Ovary (tissue), 7 donors: ENCODE measurements at regions not wholly inside any gene's neighbourhood (a gene's known extent, or its start where the extent isn't known, plus 50 kb on each side); places are given as distances from the start of the nearest gene placed in this dataset.
"Not testable (repeated sequence)": the region's sequence is repeated elsewhere in the genome, so short reads cannot be mapped to it uniquely, and the experiment has no call there.

Experiments
- DNase-seq, 5 donors: peaks; one replicate each; pipeline ENCODE4 v3.0.0-alpha.2; 2019 to 2020
- H3K27ac ChIP-seq, 2 donors: fragments of 200-600 bp; one replicate each; pipeline versions ENCODE4 v1.5.1 to v1.8.0; 2019 to 2022
- H3K27me3 ChIP-seq: fragments of 200-600 bp; one replicate; pipeline ENCODE4 v1.8.0; 2022
- H3K36me3 ChIP-seq: fragments of 200-600 bp; sonication (generic); one replicate; pipeline ENCODE4 v1.5.1; 2019
- H3K4me1 ChIP-seq: one replicate; pipeline ENCODE4 v1.8.1; 2013; ENCODE audit warnings: mild to moderate bottlenecking, moderate library complexity; ENCODE audit not compliant: insufficient read depth
- H3K4me3 ChIP-seq: fragments of 200-600 bp; sonication (generic); one replicate; pipeline ENCODE4 v1.5.1; 2017
- H3K9me3 ChIP-seq, 2 donors: fragments of 200-600 bp in 1 of 2; sonication (generic) in 1 of 2; one replicate each; pipeline versions ENCODE4 v1.5.1 to v1.8.1; 2013 to 2019; ENCODE audit warnings: mild to moderate bottlenecking in 1 of 2, moderate library complexity in 1 of 2
- CTCF ChIP-seq, 3 donors: fragments of 450-650 bp in 2 of 3; fragments of 200-600 bp in 1 of 3; IDR thresholded peaks; one replicate each; pipeline versions ENCODE4 v1.5.1 to v1.8.0; 2016 to 2022; ENCODE audit warnings: antibody characterized with exemption in 3 of 3, mild to moderate bottlenecking in 1 of 3
- EP300 ChIP-seq: sonication (generic); formaldehyde crosslinking; IDR thresholded peaks from one replicate; pipeline ENCODE4 v1.6.1; 2017; ENCODE audit warnings: antibody characterized with exemption
- POLR2A ChIP-seq: fragments of 450-650 bp; IDR thresholded peaks from one replicate; pipeline ENCODE4 v1.6.1; 2017; ENCODE audit warnings: antibody characterized with exemption, mild to moderate bottlenecking, moderate library complexity
- WGBS, 3 donors: extraction: QIAGEN DNeasy Blood & Tissue Kit in 1 of 3; methylation state at CpG; one replicate each; pipeline versions ENCODE4 v1.1.5 to v1.1.7; 2013 to 2017; 5-methylcytosine and 5-hydroxymethylcytosine counted together
- intact Hi-C, 4 donors: fragments of 100-400 bp; cut with DNase I; formaldehyde crosslinking; loops; one replicate each; pipeline versions ENCODE4 v1.11.0 to v1.15.1; 2022 to 2023
- donor health status: DM: no; HTN: no; CAD: no; lungs with moderate emphysema.
- donor health status: DM: no; HTN: no; CAD: no.
- donor health status: Bipolar disorder and iron deficiency.
- donor health status: DM: no; HTN: no; CAD: no.
- donor health status: DM: yes; HTN: yes; CAD: no.

DNA sequence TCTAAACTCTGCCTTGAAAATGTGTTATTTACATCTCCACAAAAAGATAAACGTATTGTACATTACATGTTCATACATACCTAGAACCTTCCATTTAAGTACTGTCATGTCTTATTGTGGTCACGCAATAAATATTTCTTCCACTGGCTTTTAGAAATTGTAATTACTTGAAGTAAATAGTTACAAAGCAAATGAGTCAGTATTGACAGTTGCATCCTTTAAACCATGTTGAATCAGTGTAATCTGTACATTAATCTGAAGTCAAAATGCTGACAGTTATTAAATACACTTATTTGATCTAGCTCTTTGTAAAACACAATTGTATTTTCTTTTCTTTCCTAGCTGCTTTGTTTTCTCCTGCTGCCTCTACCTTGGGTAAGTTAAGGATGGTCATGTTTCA, 446.7 kb downstream of the EPHA5 start:
- Histone ChIP-seq H3K27me3 (no peaks in the 10 kb centered on the region), H3K4me1 (no peaks in the 10 kb centered on the region), H3K4me3 (no peak overlapping the region), H3K36me3 (no peaks in the 10 kb centered on the region), H3K9me3 (no peaks in the 10 kb centered on the region), H3K27ac (no peak overlapping the region)
- intact Hi-C loops: no loop called here
- TF ChIP-seq CTCF (IDR thresholded peaks at IDR 0.05) (no peak), EP300 (no peak), POLR2A (no peak)
- no peak for DNase-seq
- WGBS, 3 donors: 90 to 95% (median 94%) methylated on average over 2 of the region's 2 CpGs

DNA sequence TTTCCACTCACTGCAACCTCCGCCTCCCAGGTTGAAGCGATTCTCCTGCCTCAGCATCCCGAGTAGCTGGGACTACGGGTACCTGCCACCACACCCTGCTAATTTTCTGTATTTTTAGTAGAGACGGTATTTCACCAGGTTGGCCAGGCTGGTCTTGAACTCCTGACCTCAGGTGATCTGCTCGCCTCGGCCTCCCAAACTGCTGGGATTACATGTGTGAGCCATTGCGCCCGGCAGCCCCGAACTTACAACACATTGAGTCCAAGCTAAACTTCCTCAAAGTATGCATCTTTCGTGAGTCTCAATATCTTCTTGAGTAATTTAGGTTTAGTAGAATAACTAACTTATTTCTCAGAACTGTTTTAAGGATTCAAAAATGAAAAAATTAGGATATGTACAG, 447.2 kb downstream of the EPHA5 start:
- H3K36me3 ChIP-seq, H3K4me1 ChIP-seq, H3K9me3 ChIP-seq, H3K27ac ChIP-seq, H3K27me3 ChIP-seq, H3K4me3 ChIP-seq, intact Hi-C loops, DNase-seq: not testable (repeated sequence)
- WGBS, 3 donors: 95 to 98% (median 96%) methylated on average over 11 of the region's 11 CpGs

GRCh38 chr4:65217179-65217578, 453.1 kb downstream of the EPHA5 start:
- Histone ChIP-seq H3K4me1 (no peaks in the 10 kb centered on the region), H3K36me3 (no peaks in the 10 kb centered on the region), H3K27ac (no peak overlapping the region), H3K4me3 (no peak overlapping the region), H3K27me3 (no peaks in the 10 kb centered on the region), H3K9me3 (no peaks in the 10 kb centered on the region)
- intact Hi-C loops: no loop called here
- DNase-seq: no peak
- TF ChIP-seq EP300 (no peak), CTCF (IDR thresholded peaks at IDR 0.05) (no peak), POLR2A (no peak)
- 64 to 88% (median 86%) methylated on average over 2 of the region's 2 CpGs for WGBS, 3 donors

- Histone ChIP-seq H3K4me1 (no peaks in the 10 kb centered on the region), H3K27me3 (no peaks in the 10 kb centered on the region), H3K36me3 (no peaks in the 10 kb centered on the region), H3K9me3 (no peaks in the 10 kb centered on the region), H3K27ac (no peak overlapping the region), H3K4me3 (no peak overlapping the region)
- TF ChIP-seq POLR2A (no peak), CTCF (IDR thresholded peaks at IDR 0.05) (no peak), EP300 (no peak)
- DNase-seq: no peak
- intact Hi-C loops: no loop called here
These were observed 467.4 kb downstream of the EPHA5 start for GRCh38 chr4:65202853-65203236.

DNA sequence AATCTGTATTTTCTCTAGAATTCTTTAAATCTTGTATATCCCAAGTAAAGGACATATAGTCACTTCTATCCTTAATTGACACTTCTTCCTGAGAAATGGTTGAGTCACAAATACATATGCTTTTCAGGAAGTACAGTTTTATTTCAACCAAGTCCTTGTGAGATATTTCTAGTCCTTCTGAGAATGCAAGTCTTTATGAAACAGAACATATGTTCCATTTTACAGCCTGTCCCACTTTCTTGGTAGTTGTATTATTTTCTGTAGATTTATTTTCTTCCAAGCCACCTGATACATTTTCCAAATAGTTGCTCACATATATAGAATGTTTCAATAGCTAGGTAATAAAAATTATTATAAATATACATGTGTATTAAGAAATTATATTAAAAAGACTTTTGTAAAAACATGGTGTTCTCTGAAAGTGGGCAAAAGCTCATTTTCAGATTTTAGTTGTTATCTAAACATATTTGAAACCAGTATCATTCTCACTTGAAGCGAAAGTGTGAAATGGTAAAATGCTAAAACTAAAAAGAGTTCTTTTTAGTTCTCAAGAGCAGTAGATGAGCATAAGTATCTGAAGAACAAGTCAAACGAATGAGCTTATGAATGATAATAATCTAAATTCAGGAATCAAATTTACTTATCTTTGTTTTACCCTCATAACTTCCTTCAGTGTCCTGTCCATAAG, 468.0 kb downstream of the EPHA5 start:
- DNase-seq: no peak
- 70 to 79% (median 79%) methylated on average over 2 of the region's 2 CpGs for WGBS, 3 donors
- Histone ChIP-seq H3K9me3 (no peaks in the 10 kb centered on the region), H3K27me3 (no peaks in the 10 kb centered on the region), H3K27ac (no peak overlapping the region), H3K4me3 (no peak overlapping the region), H3K36me3 (no peaks in the 10 kb centered on the region), H3K4me1 (no peaks in the 10 kb centered on the region)
- intact Hi-C loops: no loop called here
- TF ChIP-seq POLR2A (no peak), EP300 (no peak), CTCF (IDR thresholded peaks at IDR 0.05) (no peak)
